ENCODE measurements at regions not wholly inside any gene's neighbourhood (a gene's known extent, or its start where the extent isn't known, plus 50 kb on each side); places are given as distances from the start of the nearest gene placed in this dataset.

DNA sequence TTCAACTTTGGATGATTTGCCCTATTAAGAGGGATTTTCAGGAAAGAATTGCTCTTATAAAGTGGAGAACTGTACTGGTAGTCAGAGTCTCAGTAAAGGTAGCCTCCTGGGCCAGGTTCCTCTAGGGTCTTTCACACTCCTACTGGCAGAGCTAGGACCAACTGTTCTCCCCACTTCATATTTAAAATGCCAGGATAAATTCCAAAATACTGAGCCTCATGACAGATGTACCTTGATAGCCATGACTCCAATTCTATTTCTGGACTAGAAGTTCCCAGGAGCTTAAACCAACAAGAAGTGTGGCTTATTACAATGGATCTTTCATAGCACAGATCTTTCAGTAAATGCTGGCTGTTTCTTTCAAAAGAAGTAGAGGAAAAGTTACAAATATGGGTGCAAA, 126.5 kb downstream of the C12orf75 start:
- no peak overlapping the region for H3K27ac ChIP-seq
- TF ChIP-seq CTCF (conservative IDR thresholded peaks at IDR 0.05) = no peak

- H3K27ac ChIP-seq = no peak overlapping the region
- no peak for TF ChIP-seq CTCF (conservative IDR thresholded peaks at IDR 0.05)
Observed at GRCh38 chr12:105459760-105460330, 129.4 kb downstream of the C12orf75 start.

GRCh38 chr12:105461271-105461943, 130.9 kb downstream of the C12orf75 start:
- TF ChIP-seq CTCF (conservative IDR thresholded peaks at IDR 0.05) = no peak
- H3K27ac ChIP-seq = no peak overlapping the region

- no peak overlapping the region for H3K27ac ChIP-seq
- TF ChIP-seq CTCF (conservative IDR thresholded peaks at IDR 0.05) = no peak
Observed at GRCh38 chr12:105461944-105462762, 131.7 kb downstream of the C12orf75 start.

DNA sequence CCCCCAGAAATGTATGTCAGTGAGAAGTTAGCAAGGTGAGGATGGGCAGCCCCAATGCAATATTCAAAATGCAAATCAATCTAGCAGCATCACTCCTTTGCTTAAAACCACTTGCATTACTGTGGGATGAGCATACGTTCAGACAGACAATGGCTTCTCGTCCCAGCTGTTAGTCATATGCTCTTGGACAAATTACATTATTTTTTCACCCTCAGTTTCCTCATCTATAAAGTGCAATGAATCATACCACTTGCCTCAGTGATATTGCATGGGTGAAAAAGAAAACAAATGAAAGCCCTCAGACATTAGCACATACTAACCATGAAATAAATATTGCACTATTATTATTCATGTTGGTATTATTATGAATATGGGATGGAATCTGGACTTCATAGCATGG, 132.3 kb downstream of the C12orf75 start:
- no peak overlapping the region for H3K27ac ChIP-seq
- TF ChIP-seq CTCF (conservative IDR thresholded peaks at IDR 0.05) = no peak

DNA sequence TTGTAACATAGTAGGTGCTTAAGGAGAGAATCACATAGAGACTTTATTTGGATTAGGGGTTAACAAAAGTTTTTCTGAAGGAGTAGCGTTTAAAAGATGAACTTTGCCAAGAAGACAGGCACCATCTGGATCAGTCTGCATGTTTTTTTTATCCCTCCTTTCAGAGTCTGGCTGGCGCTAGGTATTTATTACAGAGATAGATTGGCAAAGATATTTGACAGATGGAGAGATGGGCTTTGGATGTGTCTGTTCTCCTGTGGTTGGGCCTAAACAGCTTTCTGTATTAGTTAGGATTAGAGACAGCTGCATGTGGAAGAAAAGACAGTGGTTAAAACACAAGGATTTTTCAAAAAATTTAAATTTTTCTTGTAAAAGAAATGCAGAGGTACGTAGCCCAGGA, 133.9 kb downstream of the C12orf75 start:
- no peak overlapping the region for H3K27ac ChIP-seq
- no peak for TF ChIP-seq CTCF (conservative IDR thresholded peaks at IDR 0.05)

DNA sequence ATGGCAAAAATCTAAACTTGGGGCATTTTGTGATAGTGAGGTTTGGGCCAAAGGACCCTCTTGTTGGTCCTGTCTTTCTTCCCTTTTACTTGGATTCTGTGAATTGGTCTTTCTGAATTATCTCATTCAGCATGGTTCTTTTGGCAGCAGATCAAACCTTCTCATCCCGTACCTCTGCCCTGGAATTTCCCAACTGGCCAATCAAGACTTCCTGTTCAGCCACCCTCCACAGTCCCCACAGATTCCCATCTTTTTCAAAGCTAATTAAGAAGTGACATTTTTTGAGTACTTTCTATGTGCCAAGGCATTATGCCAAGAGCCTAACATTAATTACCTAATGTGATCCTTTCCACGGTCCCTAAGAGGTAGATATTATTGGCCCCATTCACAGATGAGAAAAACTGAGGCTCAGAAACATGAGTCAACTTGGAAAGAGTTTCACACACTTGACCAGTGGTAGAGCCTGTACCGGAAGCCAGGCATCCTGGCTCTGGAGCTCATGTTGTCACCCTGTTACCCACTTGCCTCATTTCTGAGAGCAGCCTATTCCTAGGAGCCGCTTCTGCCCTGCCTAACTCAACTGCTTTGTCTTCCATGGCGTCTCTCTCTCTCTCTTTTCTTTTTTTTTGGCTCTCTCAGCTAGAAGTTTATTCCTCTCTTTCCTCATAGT, 135.9 kb downstream of the C12orf75 start:
- H3K27ac ChIP-seq = no peak overlapping the region
- TF ChIP-seq CTCF (conservative IDR thresholded peaks at IDR 0.05) = no peak

All from VCaP (cell line).